Renal pelvis (tissue), 1 donor: ENCODE measurements at regions not wholly inside any gene's neighbourhood (a gene's known extent, or its start where the extent isn't known, plus 50 kb on each side); places are given as distances from the start of the nearest gene placed in this dataset.

Experiments
- DNase-seq: peaks from one replicate; pipeline ENCODE4 v3.0.0-alpha.2; 2013

- no peak for DNase-seq
These were observed 256.9 kb downstream of the GPATCH2 start for GRCh38 chr1:217373761-217374701.

GRCh38 chr1:217372049-217372970 is 258.6 kb downstream of the GPATCH2 start:
- no peak for DNase-seq

- no peak for DNase-seq
These were observed 260.1 kb downstream of the GPATCH2 start for GRCh38 chr1:217370757-217371156.

DNA sequence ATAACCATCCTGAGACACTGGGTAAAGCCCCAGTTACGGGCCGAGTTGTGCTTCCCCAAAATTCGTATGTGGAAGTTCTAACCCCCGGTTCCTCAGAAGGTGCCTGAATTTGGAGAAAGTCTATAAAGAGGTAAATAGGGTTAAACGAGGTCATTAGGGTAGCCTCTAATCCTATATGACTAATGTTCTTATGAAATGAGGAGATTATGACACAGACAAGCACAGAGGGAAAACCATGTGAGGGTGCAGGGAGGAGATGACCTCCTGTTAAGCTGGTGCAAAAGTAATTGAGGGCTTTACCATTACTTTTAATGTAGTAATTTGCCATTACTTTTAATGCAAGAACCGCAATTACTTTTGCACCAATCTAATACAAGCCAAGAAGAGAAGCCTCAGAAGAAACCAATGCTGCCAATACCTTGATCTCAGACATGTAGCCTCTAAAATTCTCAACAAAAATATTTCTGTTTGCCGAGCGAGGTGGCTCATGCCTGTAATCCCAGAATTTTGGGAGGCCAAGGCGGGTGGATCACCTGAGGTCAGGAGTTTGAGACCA is 260.8 kb downstream of the GPATCH2 start:
- DNase-seq: no peak

DNA sequence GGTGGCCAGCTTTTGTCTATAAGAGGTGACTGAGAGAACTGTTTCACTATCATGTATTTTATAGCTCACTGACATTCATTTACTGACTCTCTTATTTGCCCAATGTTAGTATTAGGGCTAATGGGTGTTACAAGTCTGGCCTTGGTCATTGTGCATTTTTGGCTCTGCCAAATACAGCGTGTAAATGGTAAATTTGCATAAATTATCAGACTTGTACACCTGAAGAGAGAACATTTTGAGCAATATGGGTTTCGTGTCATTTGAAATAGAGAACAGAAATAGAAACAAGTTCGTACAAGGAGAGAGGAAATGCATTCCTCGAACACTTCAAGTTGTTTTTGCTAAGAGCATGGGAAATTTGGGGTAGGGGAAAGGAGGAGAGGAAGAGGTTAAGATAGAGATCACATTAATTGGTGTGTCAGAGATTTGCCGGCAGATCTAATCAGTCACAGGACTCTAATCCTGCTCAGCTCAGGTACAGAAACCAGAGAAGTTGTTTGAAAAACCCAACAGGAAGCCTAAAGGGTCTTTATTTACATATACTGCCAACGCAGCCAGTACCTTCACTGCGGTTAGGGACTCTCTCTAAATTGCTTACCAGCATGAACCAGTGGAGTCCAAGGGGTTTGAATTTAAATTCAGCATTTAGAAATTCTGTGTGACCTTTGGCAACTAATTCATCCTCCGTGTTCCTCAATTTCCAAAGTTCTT is 261.5 kb downstream of the GPATCH2 start:
- no peak for DNase-seq

- DNase-seq: no peak
These were observed 266.7 kb downstream of the GPATCH2 start for GRCh38 chr1:217364220-217364619.

DNA sequence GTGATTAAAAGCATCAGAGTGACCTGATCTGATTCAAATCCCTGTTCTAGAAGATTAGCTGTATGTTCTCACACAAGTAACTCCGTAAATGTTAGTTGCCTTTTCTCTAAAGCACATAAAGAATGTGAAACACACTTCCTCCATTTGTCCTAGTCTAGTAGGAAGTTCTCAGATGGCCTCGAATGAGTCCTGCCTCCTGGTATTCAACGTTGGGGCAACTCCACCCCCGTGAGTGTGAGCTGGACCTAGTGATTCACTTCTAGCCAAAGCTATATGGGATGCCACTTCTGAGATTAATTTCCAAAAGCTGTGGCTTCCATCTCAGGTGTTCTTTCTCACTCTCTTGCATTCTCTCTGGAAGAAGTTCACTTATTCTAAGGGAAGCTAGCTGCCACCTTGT is 267.6 kb downstream of the GPATCH2 start:
- DNase-seq: no peak

- DNase-seq: no peak
These were observed 270.4 kb downstream of the GPATCH2 start for GRCh38 chr1:217360510-217360909.

DNA sequence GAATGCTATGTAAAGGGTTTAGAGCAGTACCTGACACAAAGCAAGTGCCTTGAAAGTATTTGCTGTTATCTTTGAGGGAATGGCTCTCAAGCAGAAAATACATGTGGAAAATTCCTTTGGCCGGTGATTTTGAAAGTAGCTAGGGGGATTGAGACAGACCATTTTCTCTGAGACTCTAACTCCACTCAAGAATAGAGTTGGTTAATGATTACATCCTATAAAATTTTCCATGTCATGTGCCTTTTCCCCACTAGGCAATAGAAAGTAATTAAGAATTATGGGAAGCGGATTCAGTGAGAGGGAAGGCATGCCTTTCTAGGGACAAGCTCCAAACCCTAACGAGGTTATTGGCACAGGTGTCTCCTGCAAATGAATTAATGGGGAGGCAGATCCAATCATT is 276.0 kb downstream of the GPATCH2 start:
- DNase-seq: peak; percentile 36

GRCh38 chr1:217348960-217349664 is 281.8 kb downstream of the GPATCH2 start:
- no peak for DNase-seq

GRCh38 chr1:217344712-217345111 is 286.2 kb downstream of the GPATCH2 start:
- no peak for DNase-seq

- peak; percentile 55 for DNase-seq
These were observed 287.0 kb downstream of the GPATCH2 start for GRCh38 chr1:217343907-217344306.

GRCh38 chr1:217342105-217342504 is 288.8 kb downstream of the GPATCH2 start:
- DNase-seq: no peak

DNA sequence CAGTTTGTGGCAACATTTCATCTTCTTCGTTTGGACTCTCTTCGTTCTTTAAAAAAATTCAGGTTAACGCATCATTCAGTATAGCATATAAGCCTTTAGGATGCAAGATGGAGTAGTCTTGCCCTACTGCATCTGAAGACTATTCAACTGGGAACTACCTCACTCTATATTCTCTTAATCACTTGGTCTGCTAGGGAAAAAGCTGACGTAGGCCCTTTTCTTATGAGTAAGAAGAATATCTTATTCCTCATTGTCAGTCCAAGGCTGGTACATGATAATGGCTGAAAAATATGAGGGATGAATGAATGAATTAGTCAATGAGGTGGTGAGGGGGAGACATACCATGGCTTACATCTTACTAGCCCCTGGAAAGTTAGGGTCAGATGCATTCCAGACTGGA is 294.2 kb downstream of the GPATCH2 start:
- no peak for DNase-seq

DNA sequence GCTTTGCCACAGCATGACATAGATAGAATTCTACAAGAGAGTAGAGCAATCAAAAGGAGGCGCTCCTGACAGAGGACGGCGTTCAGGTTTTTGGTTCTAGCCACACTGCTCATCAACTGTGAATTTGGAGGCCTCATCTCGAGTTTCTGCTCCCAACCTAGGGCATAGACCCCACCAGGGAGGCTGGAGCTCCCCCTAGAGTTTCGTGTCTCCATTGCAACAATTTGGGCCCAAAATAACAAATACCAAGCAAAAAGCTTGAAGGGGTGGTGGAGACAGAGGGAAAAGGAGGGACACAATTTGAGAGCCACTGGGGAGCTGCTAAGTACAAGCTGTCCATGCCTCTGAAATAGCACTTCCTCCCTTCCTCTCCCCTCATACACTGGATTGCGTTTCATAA is 297.0 kb downstream of the GPATCH2 start:
- DNase-seq: peak; percentile 9

GRCh38 chr1:217332431-217333065 is 298.3 kb downstream of the GPATCH2 start:
- DNase-seq: no peak

- no peak for DNase-seq
These were observed 299.2 kb downstream of the GPATCH2 start for GRCh38 chr1:217331698-217332097.

- no peak for DNase-seq
These were observed 303.0 kb downstream of the GPATCH2 start for GRCh38 chr1:217327901-217328300.

GRCh38 chr1:217322834-217323233 is 308.1 kb downstream of the GPATCH2 start:
- DNase-seq: no peak

GRCh38 chr1:217315346-217315745 is 315.5 kb downstream of the GPATCH2 start:
- no peak for DNase-seq

DNA sequence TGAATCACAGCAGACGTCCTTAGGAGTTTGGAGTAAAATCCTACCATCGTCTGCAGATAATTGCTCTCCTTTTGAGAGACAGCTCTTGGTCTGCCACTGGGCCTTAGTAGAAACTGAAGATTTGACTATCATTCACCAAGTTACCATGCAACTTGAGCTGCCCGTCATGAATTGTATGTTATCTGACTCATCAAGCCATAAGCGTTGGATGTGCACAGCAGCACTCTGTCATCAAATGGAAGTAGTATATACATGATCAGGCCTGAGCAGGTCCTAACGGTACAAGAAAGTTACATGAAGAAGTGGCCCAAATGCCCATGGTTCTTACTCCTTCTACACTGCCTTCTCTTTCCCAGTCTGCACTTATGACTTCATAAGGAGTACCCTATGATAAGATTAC is 317.8 kb downstream of the GPATCH2 start:
- no peak for DNase-seq
